ENCODE measurements at regions not wholly inside any gene's neighbourhood (a gene's known extent, or its start where the extent isn't known, plus 50 kb on each side); places are given as distances from the start of the nearest gene placed in this dataset.

GRCh38 chr16:51306116-51306515, 155.0 kb upstream of the SALL1 start:
- TF ChIP-seq POLR2A (IDR thresholded peaks at IDR 0.05) (no peak), CTCF (IDR thresholded peaks at IDR 0.05 in 8 of 11, conservative IDR thresholded peaks at IDR 0.05 in 3 of 11) (no peak), POLR2AphosphoS5 (IDR thresholded peaks at IDR 0.05) (no peak)
